Epithelial cell of proximal tubule (primary cell): ENCODE measurements at regions not wholly inside any gene's neighbourhood (a gene's known extent, or its start where the extent isn't known, plus 50 kb on each side); places are given as distances from the start of the nearest gene placed in this dataset.

Experiments
- DNase-seq: peaks from one replicate; pipeline ENCODE4 v3.0.0-alpha.2; 2011; ENCODE audit warnings: low read depth
- H3K4me3 ChIP-seq: 2 replicates; pipeline ENCODE4 v1.5.1; 2011; ENCODE audit warnings: low read depth, mild to moderate bottlenecking, low read length
- CTCF ChIP-seq: conservative IDR thresholded peaks from 2 replicates; pipeline ENCODE4 v1.5.1; 2012; ENCODE audit warnings: low read depth, mild to moderate bottlenecking, low read length

DNA sequence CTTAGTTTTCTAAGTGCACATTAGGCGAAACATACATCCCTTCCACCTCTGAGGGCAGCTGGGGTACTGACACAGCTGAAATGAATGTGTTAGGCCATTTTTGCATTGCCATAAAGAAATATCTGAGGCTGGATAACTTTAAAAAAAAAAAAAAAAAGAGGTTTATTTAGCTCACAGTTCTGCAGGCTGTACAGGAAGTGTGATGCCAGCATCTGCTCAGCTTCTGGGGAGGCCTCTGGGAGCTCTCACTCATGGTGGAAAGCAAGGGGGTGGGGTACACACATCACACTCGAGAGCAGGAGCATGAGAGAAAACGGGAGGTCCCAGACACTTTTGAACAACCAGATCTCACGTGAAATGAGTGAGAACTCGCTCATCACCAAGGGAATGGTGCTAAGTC lies 158.1 kb downstream of the PSMG1 start:
- no peak overlapping the region for H3K4me3 ChIP-seq
- TF ChIP-seq CTCF = no peak
- no peak for DNase-seq

GRCh38 chr21:39024538-39024937 lies 158.7 kb downstream of the PSMG1 start:
- no peak overlapping the region for H3K4me3 ChIP-seq
- DNase-seq = no peak
- TF ChIP-seq CTCF = no peak

- no peak overlapping the region for H3K4me3 ChIP-seq
- peak; percentile 67 for TF ChIP-seq CTCF
- peak; percentile 85 for DNase-seq
Measured at GRCh38 chr21:39022863-39023693, 160.2 kb downstream of the PSMG1 start.

DNA sequence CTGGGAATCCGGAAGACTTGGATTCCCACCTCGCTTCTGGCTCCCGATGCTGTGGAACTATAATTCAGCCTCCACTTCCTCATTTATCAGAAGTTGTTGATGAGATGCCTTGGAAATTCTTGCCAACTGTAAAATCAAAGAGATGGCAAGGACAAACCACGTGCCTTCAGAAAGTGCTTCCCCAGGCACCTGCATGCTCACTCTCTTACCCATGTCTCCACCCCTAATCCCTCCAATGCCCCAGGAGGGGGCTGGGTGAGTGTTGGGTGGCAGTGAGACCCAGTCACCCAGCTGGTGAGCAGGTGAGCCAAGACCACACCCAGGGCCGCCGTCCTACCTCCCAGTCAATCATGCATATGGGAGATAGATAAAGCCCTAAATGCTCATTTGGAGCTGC lies 160.8 kb downstream of the PSMG1 start:
- TF ChIP-seq CTCF = no peak
- DNase-seq = no peak
- no peak overlapping the region for H3K4me3 ChIP-seq

- no peak for DNase-seq
- TF ChIP-seq CTCF = no peak
- H3K4me3 ChIP-seq = no peak overlapping the region
Measured at GRCh38 chr21:39022035-39022434, 161.2 kb downstream of the PSMG1 start.

DNA sequence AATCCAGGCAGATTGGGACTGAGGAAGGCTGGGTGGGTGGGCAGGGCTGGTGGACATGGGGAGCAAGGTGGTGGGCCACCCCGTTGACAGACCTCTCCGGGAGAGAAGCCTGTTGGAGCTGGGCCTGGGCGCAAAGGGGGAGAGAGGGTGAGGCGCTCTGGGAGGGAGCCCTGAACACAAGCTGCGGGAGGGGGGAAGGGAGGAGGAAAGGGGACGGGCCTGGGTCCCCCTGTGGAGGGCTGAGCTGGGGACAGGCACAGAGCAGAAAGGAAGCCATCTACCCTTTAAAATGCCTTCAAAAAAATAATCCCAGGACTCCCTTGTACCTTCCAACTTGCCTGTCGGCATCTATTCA lies 161.8 kb downstream of the PSMG1 start:
- DNase-seq = no peak
- TF ChIP-seq CTCF = no peak
- H3K4me3 ChIP-seq = no peak overlapping the region

- H3K4me3 ChIP-seq = no peak overlapping the region
- TF ChIP-seq CTCF = no peak
- peak; percentile 61 for DNase-seq
Measured at GRCh38 chr21:39020751-39021477, 162.3 kb downstream of the PSMG1 start.
